NOMO-1 treated with dmso at 0.1 percent for 144 hours (cell line): ENCODE measurements at regions not wholly inside any gene's neighbourhood (a gene's known extent, or its start where the extent isn't known, plus 50 kb on each side); places are given as distances from the start of the nearest gene placed in this dataset.

ENCODE experiments used
- DNase-seq: peaks from one replicate; lab custom pipeline; 2025; ENCODE audit not compliant: unreplicated experiment; lab: John Stamatoyannopoulos, UW

DNA sequence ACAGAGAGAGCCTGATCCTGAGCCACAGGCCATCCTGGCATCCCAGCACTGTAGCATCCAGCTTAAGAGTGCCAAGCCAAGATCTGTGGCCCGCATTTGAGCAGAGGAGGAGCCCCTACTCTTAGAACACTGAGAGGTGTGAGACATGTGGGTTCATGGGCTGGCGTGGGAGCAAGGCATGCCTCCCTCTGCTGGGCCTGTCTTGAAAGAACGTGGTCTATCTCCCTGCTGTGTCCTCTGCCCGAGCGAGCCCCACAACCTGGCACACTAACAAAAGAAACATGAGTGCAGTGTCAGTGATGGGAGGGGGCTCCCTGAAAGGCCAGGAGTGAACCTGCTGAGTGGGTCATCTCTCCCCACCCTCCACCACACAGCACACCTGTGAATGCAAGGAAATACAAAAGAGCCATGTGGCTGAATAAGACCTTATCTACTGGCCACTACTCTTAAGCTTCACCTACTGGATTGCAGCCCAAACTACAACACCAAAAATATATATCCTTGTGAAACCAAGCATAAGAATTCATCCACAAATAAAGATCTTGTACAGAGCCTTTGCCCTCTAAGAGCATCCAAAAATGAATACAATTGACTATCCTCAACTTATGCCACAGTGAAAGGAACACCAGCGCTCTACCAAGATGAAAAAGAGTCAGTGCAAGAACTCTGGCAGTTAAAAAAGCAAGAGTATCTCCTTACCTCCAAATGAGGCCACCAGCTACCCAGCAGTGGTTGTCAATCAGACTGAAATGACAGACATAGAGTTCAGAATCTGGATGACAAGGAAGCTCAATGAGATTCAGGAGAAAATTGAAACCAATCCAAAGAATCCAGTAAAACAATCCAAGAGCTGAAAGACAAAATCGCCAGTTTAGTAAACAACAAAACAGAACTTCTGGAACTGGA is 259.4 kb upstream of the DAB1 start:
- no peak for DNase-seq

DNA sequence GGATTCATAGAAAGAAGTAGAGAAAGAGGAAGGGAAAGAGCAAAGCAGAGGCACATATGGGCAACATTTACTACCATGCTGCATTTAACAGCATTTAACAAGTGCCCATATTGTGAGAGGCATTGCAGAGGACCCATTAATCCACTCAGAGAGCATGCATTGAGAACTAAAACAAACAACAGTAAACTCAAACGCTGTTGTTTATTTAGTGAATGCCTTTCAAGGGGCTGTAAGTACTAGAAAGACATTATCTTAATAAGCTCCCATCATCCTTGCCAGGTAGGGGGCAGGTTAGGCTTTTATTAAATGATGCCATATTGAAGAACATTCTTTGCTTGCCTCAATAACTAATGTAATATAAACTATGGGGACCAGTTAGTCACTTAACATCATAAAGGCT is 254.3 kb upstream of the DAB1 start:
- no peak for DNase-seq

DNA sequence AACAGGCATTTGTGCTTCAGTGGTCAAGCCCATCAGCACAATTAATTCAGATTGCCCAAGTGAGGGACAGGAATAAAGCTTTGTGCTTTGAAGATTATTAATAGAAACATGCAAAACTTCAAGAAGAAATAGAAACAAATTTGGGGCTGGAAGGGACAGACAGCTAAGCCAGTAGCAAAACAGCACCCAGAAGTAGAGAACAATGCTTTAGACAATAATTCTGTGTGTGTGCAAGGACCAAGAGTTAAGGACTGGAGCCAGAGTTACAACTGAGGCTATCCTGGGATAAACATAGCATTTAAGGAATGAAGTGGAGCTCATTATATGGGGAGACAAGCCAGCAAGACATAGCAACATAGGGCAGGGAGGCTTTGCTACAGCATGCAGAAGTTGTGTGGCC is 251.9 kb upstream of the DAB1 start:
- no peak for DNase-seq

DNA sequence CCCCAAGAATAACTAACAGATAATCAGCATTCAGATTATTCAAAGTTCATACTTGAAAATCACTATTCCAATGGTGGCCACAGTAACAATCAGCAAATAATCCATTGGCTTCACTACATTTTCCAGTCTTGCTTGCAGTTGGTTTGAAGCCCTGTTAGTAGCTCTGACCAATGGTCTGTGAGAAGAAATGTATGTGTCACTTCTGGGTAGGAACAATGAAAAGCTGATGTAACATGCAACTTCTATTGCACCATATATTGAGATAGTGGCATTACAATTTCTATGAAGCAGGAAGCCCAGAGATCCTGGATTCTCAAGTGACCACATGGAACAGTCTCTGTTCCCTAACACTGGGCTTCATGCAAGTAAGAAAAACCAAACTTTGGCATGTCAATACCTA is 250.9 kb upstream of the DAB1 start:
- DNase-seq, result no peak

GRCh38 chr1:57672346-57673140 is 248.7 kb upstream of the DAB1 start:
- no peak for DNase-seq

GRCh38 chr1:57671750-57672149 is 247.9 kb upstream of the DAB1 start:
- DNase-seq, result no peak

GRCh38 chr1:57659804-57660203 is 235.9 kb upstream of the DAB1 start:
- no peak for DNase-seq

- no peak for DNase-seq
These were observed 231.3 kb upstream of the DAB1 start for GRCh38 chr1:57655161-57655560.

- no peak for DNase-seq
These were observed 220.8 kb upstream of the DAB1 start for GRCh38 chr1:57644667-57645066.

GRCh38 chr1:57638239-57638638 is 214.4 kb upstream of the DAB1 start:
- DNase-seq, result no peak

DNA sequence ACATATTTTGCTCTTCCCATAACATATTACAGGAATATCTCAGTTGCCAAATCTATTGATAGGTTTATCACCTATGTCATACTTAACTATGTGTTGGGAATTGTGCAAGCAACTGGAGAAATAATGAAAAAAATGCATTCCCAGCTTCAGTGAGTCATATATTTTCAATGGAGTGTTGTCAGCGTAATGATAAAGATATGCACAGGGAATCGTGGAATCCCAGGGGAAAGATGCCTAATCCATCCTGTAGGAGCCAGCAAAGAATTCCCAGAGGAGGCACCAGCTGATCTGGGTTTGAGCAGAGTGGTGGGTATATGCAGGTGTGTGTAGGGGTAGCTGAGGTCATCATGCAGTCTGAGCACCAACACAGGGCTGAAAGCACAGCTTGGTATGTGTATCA is 213.3 kb upstream of the DAB1 start:
- DNase-seq, result no peak

GRCh38 chr1:57633881-57634280 is 210.0 kb upstream of the DAB1 start:
- DNase-seq, result no peak

- DNase-seq, result no peak
These were observed 209.2 kb upstream of the DAB1 start for GRCh38 chr1:57633056-57633455.

GRCh38 chr1:57632401-57632800 is 208.5 kb upstream of the DAB1 start:
- DNase-seq, result no peak

DNA sequence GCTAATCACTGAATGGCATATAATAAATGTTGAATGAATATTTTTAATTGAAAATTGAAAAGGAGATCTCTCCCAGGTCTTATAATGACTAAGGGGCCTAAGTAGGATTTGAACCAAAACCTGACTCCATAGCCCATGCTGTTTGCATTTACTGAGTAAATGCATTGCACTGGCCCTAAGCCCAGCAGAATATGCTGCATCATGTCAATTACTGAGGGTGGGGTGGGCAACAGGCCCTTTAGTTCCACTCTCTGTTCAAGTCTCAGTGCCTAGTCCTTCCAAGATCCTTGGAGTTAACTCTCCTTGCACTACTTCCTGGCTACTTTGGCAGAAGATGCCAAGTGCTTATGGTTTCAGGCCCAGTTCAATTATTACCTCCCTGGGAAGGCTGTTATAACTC is 203.8 kb upstream of the DAB1 start:
- DNase-seq, result no peak

DNA sequence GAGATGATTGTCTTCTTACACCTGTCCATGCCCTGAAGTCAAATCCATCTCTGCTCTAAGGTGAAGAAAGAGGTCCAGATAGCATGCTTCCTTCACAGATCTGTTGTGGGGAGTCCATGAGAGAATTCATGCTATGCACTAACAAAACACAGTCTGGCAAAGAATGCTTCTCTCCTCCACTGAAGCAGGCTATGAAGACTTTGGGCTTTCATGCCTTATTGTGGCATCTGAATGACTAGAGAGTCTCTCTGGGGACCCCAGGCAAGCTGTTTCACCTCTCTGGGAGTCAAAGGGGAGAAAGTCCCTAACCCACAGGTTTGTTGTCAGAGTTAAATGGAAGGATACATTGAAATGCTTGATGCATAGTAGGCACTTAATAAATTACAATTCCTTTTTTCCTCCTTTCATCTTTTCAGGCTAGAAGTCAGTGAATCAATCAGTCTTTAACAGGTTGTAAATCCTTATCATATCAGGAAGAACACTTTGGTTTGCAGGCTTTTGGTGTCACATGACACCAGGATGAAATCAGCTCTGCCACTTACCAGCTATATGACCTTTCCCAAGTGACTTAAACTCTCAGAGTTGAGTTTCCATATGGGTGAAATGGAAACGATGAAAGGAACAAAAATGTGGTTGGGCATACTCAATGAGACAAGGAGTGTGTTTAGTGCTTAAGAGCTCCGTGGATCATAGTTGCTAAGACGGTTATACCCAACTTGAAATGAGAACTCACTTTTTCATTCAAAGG is 200.1 kb upstream of the DAB1 start:
- no peak for DNase-seq

- no peak for DNase-seq
These were observed 199.4 kb upstream of the DAB1 start for GRCh38 chr1:57623039-57623790.

DNA sequence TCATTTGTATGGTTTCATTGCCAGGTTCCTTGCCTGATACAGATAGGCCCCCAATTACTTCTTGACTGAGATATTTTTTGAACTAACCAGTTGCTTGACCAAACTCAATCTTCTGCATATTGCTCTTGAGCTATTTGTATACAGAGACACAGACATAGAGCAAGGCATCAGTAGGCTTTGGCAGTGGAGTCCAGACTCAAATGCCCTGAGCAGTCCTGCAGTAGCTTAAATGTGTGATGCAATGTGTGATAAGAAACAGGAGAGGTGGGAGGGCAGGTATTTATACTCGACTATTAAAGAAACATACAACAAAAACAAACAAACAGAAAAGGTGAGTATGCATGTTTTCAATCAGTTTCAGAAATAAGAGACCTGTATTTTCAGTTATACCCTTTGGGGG is 197.9 kb upstream of the DAB1 start:
- DNase-seq, result no peak

DNA sequence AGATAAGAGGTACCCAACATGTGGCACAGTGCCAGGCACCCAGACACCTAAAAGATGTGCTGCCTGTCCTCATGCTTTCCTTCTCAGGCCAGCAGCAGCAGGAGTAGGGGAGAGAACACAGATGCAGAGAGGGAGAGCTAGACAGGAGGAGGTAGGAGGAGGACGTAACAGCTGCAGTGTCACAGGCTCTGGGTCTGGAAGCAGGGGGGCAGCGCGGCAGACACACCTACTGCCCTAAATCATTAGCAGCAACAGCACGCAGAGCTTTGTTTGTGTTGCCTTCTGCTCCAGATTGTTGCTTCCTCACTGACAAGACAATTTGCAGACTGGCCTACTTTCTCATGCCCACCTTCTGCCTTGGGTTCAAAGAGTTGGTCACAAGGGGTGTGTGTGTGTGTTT is 196.7 kb upstream of the DAB1 start:
- no peak for DNase-seq

GRCh38 chr1:57616921-57617320 is 193.1 kb upstream of the DAB1 start:
- DNase-seq, result no peak

DNA sequence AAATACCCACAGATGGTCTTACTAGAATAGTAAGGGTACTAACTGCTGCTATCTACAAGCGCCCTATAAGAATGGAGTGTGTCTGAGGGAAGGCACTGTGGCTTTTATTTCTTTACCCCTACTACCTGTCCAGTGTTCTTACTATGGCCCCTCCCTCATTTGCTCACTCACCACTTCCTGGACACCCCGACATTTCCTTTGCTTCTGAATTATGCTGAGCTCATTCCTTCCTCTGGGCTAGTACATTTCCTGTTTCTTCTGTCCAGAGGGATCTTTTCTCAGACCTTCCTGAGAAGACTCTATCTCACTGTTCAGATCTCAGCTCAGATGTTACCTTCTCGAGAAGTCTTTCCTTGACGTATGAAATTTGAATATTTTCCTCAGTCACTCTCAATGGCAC is 192.1 kb upstream of the DAB1 start:
- no peak for DNase-seq
